ENCODE measurements at regions not wholly inside any gene's neighbourhood (a gene's known extent, or its start where the extent isn't known, plus 50 kb on each side); places are given as distances from the start of the nearest gene placed in this dataset.

DNA sequence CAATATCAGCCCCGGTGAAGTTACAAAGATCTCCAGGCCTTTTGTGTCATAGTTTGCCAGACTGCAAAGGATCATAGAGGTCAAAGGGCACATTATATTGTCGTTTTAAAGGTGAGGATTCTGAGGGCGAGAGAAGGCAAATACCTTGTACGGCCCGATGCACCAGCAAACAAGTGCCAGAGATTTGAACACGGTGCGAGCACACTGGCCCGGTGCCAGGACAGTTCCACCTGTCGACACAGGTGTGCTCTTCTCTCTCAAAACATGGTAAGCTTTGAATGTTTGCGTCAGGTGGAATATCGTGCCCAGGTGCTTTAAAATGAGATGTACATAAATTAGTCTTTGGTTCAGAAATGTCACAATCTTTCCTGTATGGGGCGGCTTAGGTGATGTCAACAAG is 776.1 kb upstream of the ID2 start:
- TF ChIP-seq POLR2AphosphoS5 (IDR thresholded peaks at IDR 0.05; ENCODE audit: low read depth, low read length) (no peak), TAF1 (IDR thresholded peaks at IDR 0.05; ENCODE audit: borderline replicate concordance, insufficient read depth, low read length) (no peak), FOXP2 (optimal IDR thresholded peaks at IDR 0.05; ENCODE audit: borderline replicate concordance, extremely low read depth, extremely low read length, insufficient read depth) (no peak), SIN3A (IDR thresholded peaks at IDR 0.05; ENCODE audit: borderline replicate concordance, insufficient read depth, low read length) (no peak)
- TF ChIP-seq, protein P1, sequence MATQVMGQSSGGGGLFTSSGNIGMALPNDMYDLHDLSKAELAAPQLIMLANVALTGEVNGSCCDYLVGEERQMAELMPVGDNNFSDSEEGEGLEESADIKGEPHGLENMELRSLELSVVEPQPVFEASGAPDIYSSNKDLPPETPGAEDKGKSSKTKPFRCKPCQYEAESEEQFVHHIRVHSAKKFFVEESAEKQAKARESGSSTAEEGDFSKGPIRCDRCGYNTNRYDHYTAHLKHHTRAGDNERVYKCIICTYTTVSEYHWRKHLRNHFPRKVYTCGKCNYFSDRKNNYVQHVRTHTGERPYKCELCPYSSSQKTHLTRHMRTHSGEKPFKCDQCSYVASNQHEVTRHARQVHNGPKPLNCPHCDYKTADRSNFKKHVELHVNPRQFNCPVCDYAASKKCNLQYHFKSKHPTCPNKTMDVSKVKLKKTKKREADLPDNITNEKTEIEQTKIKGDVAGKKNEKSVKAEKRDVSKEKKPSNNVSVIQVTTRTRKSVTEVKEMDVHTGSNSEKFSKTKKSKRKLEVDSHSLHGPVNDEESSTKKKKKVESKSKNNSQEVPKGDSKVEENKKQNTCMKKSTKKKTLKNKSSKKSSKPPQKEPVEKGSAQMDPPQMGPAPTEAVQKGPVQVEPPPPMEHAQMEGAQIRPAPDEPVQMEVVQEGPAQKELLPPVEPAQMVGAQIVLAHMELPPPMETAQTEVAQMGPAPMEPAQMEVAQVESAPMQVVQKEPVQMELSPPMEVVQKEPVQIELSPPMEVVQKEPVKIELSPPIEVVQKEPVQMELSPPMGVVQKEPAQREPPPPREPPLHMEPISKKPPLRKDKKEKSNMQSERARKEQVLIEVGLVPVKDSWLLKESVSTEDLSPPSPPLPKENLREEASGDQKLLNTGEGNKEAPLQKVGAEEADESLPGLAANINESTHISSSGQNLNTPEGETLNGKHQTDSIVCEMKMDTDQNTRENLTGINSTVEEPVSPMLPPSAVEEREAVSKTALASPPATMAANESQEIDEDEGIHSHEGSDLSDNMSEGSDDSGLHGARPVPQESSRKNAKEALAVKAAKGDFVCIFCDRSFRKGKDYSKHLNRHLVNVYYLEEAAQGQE (IDR thresholded peaks at IDR 0.05; ENCODE audit: insufficient read depth in 1 of 2, low read depth in 2 of 2, low read length in 2 of 2) = no peak

DNA sequence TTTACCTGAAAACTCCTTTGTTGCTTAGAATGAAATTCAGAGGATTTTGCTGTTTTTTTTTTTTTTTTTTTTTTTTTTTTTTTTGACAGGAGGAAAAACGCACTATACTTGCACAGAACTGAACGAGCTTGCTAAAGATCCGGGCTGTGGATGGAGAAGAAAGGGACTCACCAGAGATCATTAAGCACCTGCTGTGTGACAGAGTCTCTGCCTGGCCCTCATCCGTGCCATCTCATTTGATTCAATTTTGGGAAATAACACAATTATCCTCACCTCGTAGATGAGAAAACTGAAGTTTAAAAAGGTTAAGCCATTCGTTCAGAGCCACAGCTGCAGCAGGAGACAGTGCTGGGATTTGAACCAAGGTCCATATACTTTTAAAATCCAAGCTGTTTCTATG is 775.4 kb upstream of the ID2 start:
- TF ChIP-seq POLR2AphosphoS5 (IDR thresholded peaks at IDR 0.05; ENCODE audit: low read depth, low read length) (no peak), FOXP2 (optimal IDR thresholded peaks at IDR 0.05; ENCODE audit: borderline replicate concordance, extremely low read depth, extremely low read length, insufficient read depth) (no peak), TAF1 (IDR thresholded peaks at IDR 0.05; ENCODE audit: borderline replicate concordance, insufficient read depth, low read length) (no peak), SIN3A (IDR thresholded peaks at IDR 0.05; ENCODE audit: borderline replicate concordance, insufficient read depth, low read length) (no peak)
- TF ChIP-seq, protein P1 (IDR thresholded peaks at IDR 0.05; ENCODE audit: insufficient read depth in 1 of 2, low read depth in 2 of 2, low read length in 2 of 2) = no peak

DNA sequence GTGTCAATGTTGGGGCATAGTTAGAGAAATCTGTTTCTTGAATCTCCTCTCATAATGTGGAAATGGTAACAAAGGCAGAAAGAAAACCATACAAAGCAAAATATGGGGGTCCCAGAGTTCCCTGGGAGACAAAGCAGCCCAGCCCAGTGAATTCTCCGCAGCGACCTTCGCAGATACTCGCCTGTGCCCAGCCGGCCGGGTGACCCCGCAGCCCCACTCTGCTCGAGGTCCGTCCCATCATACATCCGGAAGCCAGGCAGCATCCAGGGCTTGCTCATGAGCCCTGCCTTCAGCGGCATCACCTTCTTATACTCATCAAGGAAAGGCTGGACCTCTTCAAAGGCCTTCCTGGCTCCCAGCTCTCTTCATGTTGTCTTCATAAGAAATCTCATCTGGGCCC is 774.8 kb upstream of the ID2 start:
- TF ChIP-seq FOXP2 (optimal IDR thresholded peaks at IDR 0.05; ENCODE audit: borderline replicate concordance, extremely low read depth, extremely low read length, insufficient read depth) (no peak), POLR2AphosphoS5 (IDR thresholded peaks at IDR 0.05; ENCODE audit: low read depth, low read length) (no peak), SIN3A (IDR thresholded peaks at IDR 0.05; ENCODE audit: borderline replicate concordance, insufficient read depth, low read length) (no peak), TAF1 (IDR thresholded peaks at IDR 0.05; ENCODE audit: borderline replicate concordance, insufficient read depth, low read length) (no peak)
- TF ChIP-seq, protein P1 (IDR thresholded peaks at IDR 0.05; ENCODE audit: insufficient read depth in 1 of 2, low read depth in 2 of 2, low read length in 2 of 2) = no peak

DNA sequence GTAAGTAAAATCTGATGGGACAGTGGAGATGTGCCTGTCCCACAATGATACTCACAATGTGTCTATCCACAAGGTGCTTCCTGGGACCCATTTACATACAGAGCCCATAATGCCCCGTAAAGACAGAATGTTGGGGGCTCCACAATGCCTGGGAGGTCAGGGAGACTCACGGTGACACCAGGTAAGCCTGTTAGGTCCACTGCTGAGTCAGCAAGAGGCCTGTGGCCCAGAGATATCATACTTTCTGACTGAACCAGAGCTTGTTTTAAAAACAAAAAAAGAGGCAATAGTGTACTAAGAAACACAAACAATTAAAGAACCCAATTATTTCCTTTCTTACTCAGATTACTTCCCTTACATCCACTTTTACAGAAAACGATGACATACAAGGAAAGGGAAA is 771.1 kb upstream of the ID2 start:
- TF ChIP-seq FOXP2 (optimal IDR thresholded peaks at IDR 0.05; ENCODE audit: borderline replicate concordance, extremely low read depth, extremely low read length, insufficient read depth) = no peak
- no peak for TF ChIP-seq POLR2AphosphoS5 (IDR thresholded peaks at IDR 0.05; ENCODE audit: low read depth, low read length)
- TF ChIP-seq, protein P1 (IDR thresholded peaks at IDR 0.05; ENCODE audit: insufficient read depth in 1 of 2, low read depth in 2 of 2, low read length in 2 of 2) = no peak
- no peak for TF ChIP-seq TAF1 (IDR thresholded peaks at IDR 0.05; ENCODE audit: borderline replicate concordance, insufficient read depth, low read length)
- no peak for TF ChIP-seq SIN3A (IDR thresholded peaks at IDR 0.05; ENCODE audit: borderline replicate concordance, insufficient read depth, low read length)

DNA sequence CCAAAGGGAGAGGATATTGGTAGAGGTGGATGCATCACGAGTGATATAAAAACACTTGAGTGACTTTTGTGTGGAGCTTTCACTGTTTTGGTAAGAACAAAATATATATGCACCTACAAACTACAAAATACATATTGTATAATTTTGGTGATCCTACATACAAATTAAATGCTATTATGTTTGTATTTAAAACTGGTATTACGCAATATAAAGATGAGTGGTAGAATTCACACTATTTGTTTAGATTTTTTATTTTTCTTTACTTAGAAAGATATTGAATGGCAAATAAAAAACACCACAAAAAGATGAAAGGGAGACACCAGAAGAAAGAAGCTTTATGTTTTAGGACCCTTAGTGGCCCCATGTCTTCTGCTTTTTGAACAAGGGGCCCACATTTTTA is 770.7 kb upstream of the ID2 start:
- TF ChIP-seq, protein P1 (IDR thresholded peaks at IDR 0.05; ENCODE audit: insufficient read depth in 1 of 2, low read depth in 2 of 2, low read length in 2 of 2) = no peak
- TF ChIP-seq TAF1 (IDR thresholded peaks at IDR 0.05; ENCODE audit: borderline replicate concordance, insufficient read depth, low read length) (no peak), FOXP2 (optimal IDR thresholded peaks at IDR 0.05; ENCODE audit: borderline replicate concordance, extremely low read depth, extremely low read length, insufficient read depth) (no peak), POLR2AphosphoS5 (IDR thresholded peaks at IDR 0.05; ENCODE audit: low read depth, low read length) (no peak), SIN3A (IDR thresholded peaks at IDR 0.05; ENCODE audit: borderline replicate concordance, insufficient read depth, low read length) (no peak)
